MM.1S (cell line): ENCODE measurements at regions not wholly inside any gene's neighbourhood (a gene's known extent, or its start where the extent isn't known, plus 50 kb on each side); places are given as distances from the start of the nearest gene placed in this dataset.

ENCODE experiments used
- DNase-seq: peaks from one replicate; pipeline ENCODE4 v3.0.0-alpha.2; 2015
- H2AFZ ChIP-seq: fragments of 300-600 bp; sonication (generic); 2 replicates; pipeline ENCODE4 v1.6.0; 2016; ENCODE audit warnings: antibody characterized with exemption, low read length
- H3F3A ChIP-seq: fragments of 300-600 bp; sonication (generic); 2 replicates; pipeline ENCODE4 v1.6.1; 2016; ENCODE audit warnings: mild to moderate bottlenecking, antibody characterized with exemption, low read length, moderate library complexity, mixed read lengths; ENCODE audit not compliant: insufficient read depth
- H3K27ac ChIP-seq: fragments of 300-600 bp; sonication (generic); 2 replicates; pipeline ENCODE4 v1.5.1; 2016; ENCODE audit warnings: mild to moderate bottlenecking, low read length
- H3K27me3 ChIP-seq: fragments of 300-600 bp; sonication (generic); replicated peaks from 2 replicates; pipeline ENCODE4 v1.6.0; 2016; ENCODE audit warnings: low read length; ENCODE audit not compliant: insufficient read depth
- H3K36me3 ChIP-seq: fragments of 300-600 bp; sonication (generic); replicated peaks from 2 replicates; pipeline ENCODE4 v1.6.1; 2016; ENCODE audit warnings: mild to moderate bottlenecking, low read length, mixed read lengths; ENCODE audit not compliant: insufficient read depth
- H3K4me1 ChIP-seq: fragments of 300-600 bp; sonication (generic); 2 replicates; pipeline ENCODE4 v1.6.1; 2016; ENCODE audit warnings: low read length, mixed read lengths
- H3K4me2 ChIP-seq: fragments of 300-600 bp; sonication (generic); 2 replicates; pipeline ENCODE4 v1.6.0; 2016; ENCODE audit warnings: low read depth, low read length
- H3K4me3 ChIP-seq: fragments of 300-600 bp; sonication (generic); 2 replicates; pipeline ENCODE4 v1.5.1; 2016; ENCODE audit warnings: low read length, mixed read lengths
- H3K79me2 ChIP-seq: fragments of 300-600 bp; sonication (generic); 2 replicates; pipeline ENCODE4 v1.6.1; 2016; ENCODE audit warnings: mixed run types, low read length, mixed read lengths
- H3K9ac ChIP-seq: fragments of 300-600 bp; sonication (generic); 2 replicates; pipeline ENCODE4 v1.6.1; 2016; ENCODE audit warnings: low read length, mixed read lengths
- H3K9me2 ChIP-seq: fragments of 300-600 bp; sonication (generic); replicated peaks from 2 replicates; pipeline ENCODE4 v1.6.1; 2016; ENCODE audit warnings: mild to moderate bottlenecking, low read length, mixed read lengths; ENCODE audit not compliant: insufficient read depth
- H3K9me3 ChIP-seq: fragments of 300-600 bp; sonication (generic); replicated peaks from 2 replicates; pipeline ENCODE4 v1.6.1; 2016; ENCODE audit warnings: mild to moderate bottlenecking, low read length, mixed read lengths; ENCODE audit not compliant: insufficient read depth
- H4K20me1 ChIP-seq: fragments of 300-600 bp; sonication (generic); 2 replicates; pipeline ENCODE4 v1.6.1; 2016; ENCODE audit warnings: mild to moderate bottlenecking, low read length, moderate library complexity, mixed read lengths; ENCODE audit not compliant: insufficient read depth
- CTCF ChIP-seq: fragments of 300-600 bp; sonication (generic); IDR thresholded peaks from 2 replicates; pipeline ENCODE4 v1.5.1; 2016; ENCODE audit warnings: antibody characterized with exemption, low read length, mixed read lengths
- EZH2 ChIP-seq: fragments of 300-600 bp; sonication (generic); optimal IDR thresholded peaks from 2 replicates; pipeline ENCODE3; 2017; ENCODE audit warnings: low read depth, mild to moderate bottlenecking, antibody characterized with exemption, low read length, mixed read lengths
- EZH2phosphoT487 ChIP-seq: fragments of 300-600 bp; sonication (generic); IDR thresholded peaks from 2 replicates; pipeline ENCODE4 v1.6.1; 2018; ENCODE audit warnings: antibody characterized with exemption, low read length

GRCh38 chr2:189249901-189250300 is 70.3 kb upstream of the COL5A2 start:
- no peak for DNase-seq
- H3K79me2 ChIP-seq: no peaks in the 10 kb centered on the region
- no peaks in the 10 kb centered on the region for H3F3A ChIP-seq
- TF ChIP-seq CTCF (no peak), EZH2phosphoT487 (no peak), EZH2 (no peak)
- H3K4me1 ChIP-seq: no peaks in the 10 kb centered on the region
- H3K4me2 ChIP-seq: no peak overlapping the region
- H3K36me3 ChIP-seq: no peaks in the 10 kb centered on the region
- H3K9me2 ChIP-seq: no peaks in the 10 kb centered on the region
- no peak overlapping the region for H3K9ac ChIP-seq
- no peaks in the 10 kb centered on the region for H3K27me3 ChIP-seq
- no peak overlapping the region for H2AFZ ChIP-seq
- no peaks in the 10 kb centered on the region for H4K20me1 ChIP-seq
- no peak overlapping the region for H3K27ac ChIP-seq
- no peak overlapping the region for H3K4me3 ChIP-seq
- no peaks in the 10 kb centered on the region for H3K9me3 ChIP-seq

- H3K4me1 ChIP-seq: no peaks in the 10 kb centered on the region
- H2AFZ ChIP-seq: no peak overlapping the region
- no peaks in the 10 kb centered on the region for H3K36me3 ChIP-seq
- H3F3A ChIP-seq: no peaks in the 10 kb centered on the region
- no peak overlapping the region for H3K4me2 ChIP-seq
- no peaks in the 10 kb centered on the region for H3K27me3 ChIP-seq
- TF ChIP-seq CTCF: no peak
- no peak for TF ChIP-seq EZH2
- TF ChIP-seq EZH2phosphoT487: no peak
- H3K9ac ChIP-seq: no peak overlapping the region
- H3K9me3 ChIP-seq: no peaks in the 10 kb centered on the region
- DNase-seq: no peak
- no peaks in the 10 kb centered on the region for H3K79me2 ChIP-seq
- no peaks in the 10 kb centered on the region for H4K20me1 ChIP-seq
- H3K9me2 ChIP-seq: no peaks in the 10 kb centered on the region
- H3K4me3 ChIP-seq: no peak overlapping the region
- no peak overlapping the region for H3K27ac ChIP-seq
Measured at GRCh38 chr2:189252991-189253675, 73.6 kb upstream of the COL5A2 start.

GRCh38 chr2:189253836-189254235 is 74.3 kb upstream of the COL5A2 start:
- Histone ChIP-seq H4K20me1 (no peaks in the 10 kb centered on the region), H3K9ac (no peak overlapping the region), H3F3A (no peaks in the 10 kb centered on the region), H3K4me1 (no peaks in the 10 kb centered on the region), H3K36me3 (no peaks in the 10 kb centered on the region), H3K4me3 (no peak overlapping the region), H3K9me3 (no peaks in the 10 kb centered on the region), H2AFZ (no peak overlapping the region), H3K9me2 (no peaks in the 10 kb centered on the region), H3K79me2 (no peaks in the 10 kb centered on the region), H3K4me2 (no peak overlapping the region), H3K27ac (no peak overlapping the region), H3K27me3 (no peaks in the 10 kb centered on the region)
- TF ChIP-seq EZH2phosphoT487 (no peak), CTCF (no peak), EZH2 (no peak)
- no peak for DNase-seq
